ENCODE measurements at regions not wholly inside any gene's neighbourhood (a gene's known extent, or its start where the extent isn't known, plus 50 kb on each side); places are given as distances from the start of the nearest gene placed in this dataset.

GRCh38 chr20:48186447-48186846 lies 401.2 kb upstream of the SULF2 start:
- intact Hi-C loops (cut with micrococcal nuclease; ENCODE audit: unreplicated experiment): no loop called here
- BruUV-seq (replicated peaks): no TSS peak
- DNase-seq (ENCODE audit: low spot score): no peak
- TF ChIP-seq EZH2 (IDR thresholded peaks at IDR 0.05; ENCODE audit: borderline replicate concordance, low read depth, low read length, poor library complexity, severe bottlenecking) (no peak), CTCF (conservative IDR thresholded peaks at IDR 0.05; ENCODE audit: low read depth, low read length) (no peak)
- Histone ChIP-seq H3K9me3 (ENCODE audit: low read depth, low read length, poor library complexity, severe bottlenecking) (no peaks in the 10 kb centered on the region), H3K36me3 (ENCODE audit: insufficient read depth, low read length, poor library complexity, severe bottlenecking) (no peaks in the 10 kb centered on the region), H3K4me3 (ENCODE audit: low read depth, low read length, poor library complexity, severe bottlenecking) (no peak overlapping the region), H3K27me3 (replicated peaks; ENCODE audit: insufficient read depth, low read depth, low read length, poor library complexity) (no peaks in the 10 kb centered on the region), H3K4me1 (ENCODE audit: insufficient read depth, low read length, poor library complexity, severe bottlenecking) (peaks cover 4% of the 10 kb centered on the region), H3K27ac (ENCODE audit: low read depth, low read length, poor library complexity, severe bottlenecking) (no peak overlapping the region)
- POLR2A ChIA-PET (ENCODE audit: low non-redundant PET): no interaction called here
- CTCF ChIA-PET: no interaction called here

GRCh38 chr20:48184229-48184628 lies 398.9 kb upstream of the SULF2 start:
- ChIA-PET POLR2A (ENCODE audit: low non-redundant PET) (no interaction called here), CTCF (no interaction called here)
- TF ChIP-seq CTCF (conservative IDR thresholded peaks at IDR 0.05; ENCODE audit: low read depth, low read length) (no peak), EZH2 (IDR thresholded peaks at IDR 0.05; ENCODE audit: borderline replicate concordance, low read depth, low read length, poor library complexity, severe bottlenecking) (no peak)
- H3K4me3 ChIP-seq (ENCODE audit: low read depth, low read length, poor library complexity, severe bottlenecking): no peak overlapping the region
- no peaks in the 10 kb centered on the region for H3K27me3 ChIP-seq (replicated peaks; ENCODE audit: insufficient read depth, low read depth, low read length, poor library complexity)
- H3K36me3 ChIP-seq (ENCODE audit: insufficient read depth, low read length, poor library complexity, severe bottlenecking): no peaks in the 10 kb centered on the region
- H3K27ac ChIP-seq (ENCODE audit: low read depth, low read length, poor library complexity, severe bottlenecking): no peak overlapping the region
- no peak for DNase-seq (ENCODE audit: low spot score)
- no peaks in the 10 kb centered on the region for H3K9me3 ChIP-seq (ENCODE audit: low read depth, low read length, poor library complexity, severe bottlenecking)
- peaks cover 4% of the 10 kb centered on the region for H3K4me1 ChIP-seq (ENCODE audit: insufficient read depth, low read length, poor library complexity, severe bottlenecking)
- BruUV-seq (replicated peaks): no TSS peak
- intact Hi-C loops (cut with micrococcal nuclease; ENCODE audit: unreplicated experiment): no loop called here

GRCh38 chr20:48181261-48181935 lies 396.1 kb upstream of the SULF2 start:
- BruUV-seq (replicated peaks): no TSS peak
- POLR2A ChIA-PET (ENCODE audit: low non-redundant PET): no interaction called here
- H3K4me3 ChIP-seq (ENCODE audit: low read depth, low read length, poor library complexity, severe bottlenecking): no peak overlapping the region
- no peak for DNase-seq (ENCODE audit: low spot score)
- H3K27me3 ChIP-seq (replicated peaks; ENCODE audit: insufficient read depth, low read depth, low read length, poor library complexity): peaks cover 5% of the 10 kb centered on the region
- H3K9me3 ChIP-seq (ENCODE audit: low read depth, low read length, poor library complexity, severe bottlenecking): no peaks in the 10 kb centered on the region
- CTCF ChIA-PET: no interaction called here
- H3K27ac ChIP-seq (ENCODE audit: low read depth, low read length, poor library complexity, severe bottlenecking): no peak overlapping the region
- H3K36me3 ChIP-seq (ENCODE audit: insufficient read depth, low read length, poor library complexity, severe bottlenecking): no peaks in the 10 kb centered on the region
- intact Hi-C loops (cut with micrococcal nuclease; ENCODE audit: unreplicated experiment): no loop called here
- TF ChIP-seq CTCF (conservative IDR thresholded peaks at IDR 0.05; ENCODE audit: low read depth, low read length): no peak
- no peak for TF ChIP-seq EZH2 (IDR thresholded peaks at IDR 0.05; ENCODE audit: borderline replicate concordance, low read depth, low read length, poor library complexity, severe bottlenecking)
- no peaks in the 10 kb centered on the region for H3K4me1 ChIP-seq (ENCODE audit: insufficient read depth, low read length, poor library complexity, severe bottlenecking)

Data from A673 (cell line).